ENCODE measurements at regions not wholly inside any gene's neighbourhood (a gene's known extent, or its start where the extent isn't known, plus 50 kb on each side); places are given as distances from the start of the nearest gene placed in this dataset.

- ATAC-seq (no peak), DNase-seq (ENCODE audit: low read depth, low spot score) (no peak)
- Histone ChIP-seq H3K4me2 (ENCODE audit: low read length) (no peak overlapping the region), H3K27ac (ENCODE audit: low read depth, low read length) (no peak overlapping the region), H3K4me3 (replicated peaks in 1 of 2; ENCODE audit: low read depth in 1 of 2, low read length in 2 of 2) (no peak overlapping the region), H3K9me2 (ENCODE audit: insufficient read depth) (no peaks in the 10 kb centered on the region), H3K9ac (ENCODE audit: low read length) (no peak overlapping the region), H3K36me3 (ENCODE audit: control insufficient read depth in 1 of 2, insufficient read depth in 2 of 2, low read length in 2 of 2) (no peaks in the 10 kb centered on the region), H2AFZ (ENCODE audit: low read depth, low read length, poor library complexity, severe bottlenecking) (no peak overlapping the region), H3K9me3 (ENCODE audit: control insufficient read depth in 1 of 2, insufficient read depth in 1 of 2, low read depth in 1 of 2, low read length in 2 of 2) (no peaks in the 10 kb centered on the region), H4K20me1 (ENCODE audit: insufficient read depth) (no peaks in the 10 kb centered on the region), H3K79me2 (ENCODE audit: insufficient read depth, low read length) (no peaks in the 10 kb centered on the region), H3K27me3 (ENCODE audit: insufficient read depth, low read length) (no peaks in the 10 kb centered on the region), H3K4me1 (ENCODE audit: control insufficient read depth in 1 of 2, insufficient read depth in 2 of 2, low read length in 2 of 2) (no peaks in the 10 kb centered on the region)
- ChIA-PET CTCF (no interaction called here), RAD21 (ENCODE audit: low non-redundant PET in 1 of 2, low total read pairs in 2 of 2, uncharacterized antibody in 2 of 2, unreplicated experiment in 2 of 2) (no interaction called here), POLR2A (no interaction called here)
- no TSS peak for BruUV-seq (replicated peaks)
- intact Hi-C loops (cut with micrococcal nuclease): no loop called here
- TF ChIP-seq EGR1 (IDR thresholded peaks at IDR 0.05; ENCODE audit: low read depth) (no peak), RAD21 (IDR thresholded peaks at IDR 0.05; ENCODE audit: low read depth) (no peak), CEBPB (IDR thresholded peaks at IDR 0.05; ENCODE audit: low read depth) (no peak), POLR2A (IDR thresholded peaks at IDR 0.05; ENCODE audit: borderline replicate concordance, extremely low read depth, insufficient read depth, insufficient read length) (no peak), SIN3A (IDR thresholded peaks at IDR 0.05; ENCODE audit: low read depth) (no peak), CBX3 (IDR thresholded peaks at IDR 0.05; ENCODE audit: low read depth) (no peak), MAX (IDR thresholded peaks at IDR 0.05) (no peak), EZH2 (IDR thresholded peaks at IDR 0.05) (no peak), ELF1 (IDR thresholded peaks at IDR 0.05; ENCODE audit: borderline replicate concordance, low read depth) (no peak)
Measured at GRCh38 chr18:51290860-51291259, 93.4 kb upstream of the MEX3C start.

- intact Hi-C loops (cut with micrococcal nuclease): no loop called here
- no peaks in the 10 kb centered on the region for H3K9me3 ChIP-seq (ENCODE audit: control insufficient read depth in 1 of 2, insufficient read depth in 1 of 2, low read depth in 1 of 2, low read length in 2 of 2)
- H3K79me2 ChIP-seq (ENCODE audit: insufficient read depth, low read length): no peaks in the 10 kb centered on the region
- no peak overlapping the region for H3K27ac ChIP-seq (ENCODE audit: low read depth, low read length)
- RAD21 ChIA-PET (ENCODE audit: low non-redundant PET in 1 of 2, low total read pairs in 2 of 2, uncharacterized antibody in 2 of 2, unreplicated experiment in 2 of 2): no interaction called here
- H4K20me1 ChIP-seq (ENCODE audit: insufficient read depth): no peaks in the 10 kb centered on the region
- no peak overlapping the region for H3K9ac ChIP-seq (ENCODE audit: low read length)
- TF ChIP-seq YY1 (IDR thresholded peaks at IDR 0.05; ENCODE audit: extremely low read depth, insufficient replicate concordance, low read depth, low read length): no peak
- no peak for TF ChIP-seq CBX3 (IDR thresholded peaks at IDR 0.05; ENCODE audit: low read depth)
- no peak for TF ChIP-seq SP1 (IDR thresholded peaks at IDR 0.05; ENCODE audit: low read depth)
- TF ChIP-seq TCF7L2 (IDR thresholded peaks at IDR 0.05; ENCODE audit: borderline replicate concordance, extremely low read depth, insufficient read depth, insufficient read length): no peak
- TF ChIP-seq JUND (IDR thresholded peaks at IDR 0.05): no peak
- no peak for TF ChIP-seq RAD21 (IDR thresholded peaks at IDR 0.05; ENCODE audit: low read depth)
- TF ChIP-seq EGR1 (IDR thresholded peaks at IDR 0.05; ENCODE audit: low read depth): no peak
- no peak for TF ChIP-seq ATF3 (IDR thresholded peaks at IDR 0.05)
- TF ChIP-seq ZBTB33 (IDR thresholded peaks at IDR 0.05; ENCODE audit: extremely low read depth, insufficient replicate concordance, low read length): no peak
- TF ChIP-seq ZNF274 (IDR thresholded peaks at IDR 0.05; ENCODE audit: low read depth, low read length): no peak
- TF ChIP-seq EZH2phosphoT487 (IDR thresholded peaks at IDR 0.05; ENCODE audit: borderline replicate concordance): no peak
- TF ChIP-seq ELF1 (IDR thresholded peaks at IDR 0.05; ENCODE audit: borderline replicate concordance, low read depth): no peak
- TF ChIP-seq POLR2A (IDR thresholded peaks at IDR 0.05; ENCODE audit: borderline replicate concordance, extremely low read depth, insufficient read depth, insufficient read length): no peak
- no peak for TF ChIP-seq POLR2AphosphoS5 (IDR thresholded peaks at IDR 0.05; ENCODE audit: low read depth, low read length)
- H3K4me2 ChIP-seq (ENCODE audit: low read length): no peak overlapping the region
- DNase-seq (ENCODE audit: low read depth, low spot score): no peak
- POLR2A ChIA-PET: no interaction called here
- no peak for ATAC-seq
- H3K9me2 ChIP-seq (ENCODE audit: insufficient read depth): no peaks in the 10 kb centered on the region
- no peaks in the 10 kb centered on the region for H3K4me1 ChIP-seq (ENCODE audit: control insufficient read depth in 1 of 2, insufficient read depth in 2 of 2, low read length in 2 of 2)
- H3K36me3 ChIP-seq (ENCODE audit: control insufficient read depth in 1 of 2, insufficient read depth in 2 of 2, low read length in 2 of 2): no peaks in the 10 kb centered on the region
- no peaks in the 10 kb centered on the region; the same call in 1 of the 2 replicates for H3K27me3 ChIP-seq (ENCODE audit: insufficient read depth, low read length)
- CTCF ChIA-PET: no interaction called here
- H3K4me3 ChIP-seq (replicated peaks in 1 of 2; ENCODE audit: low read depth in 1 of 2, low read length in 2 of 2): no peak overlapping the region
- no TSS peak for BruUV-seq (replicated peaks)
- H2AFZ ChIP-seq (ENCODE audit: low read depth, low read length, poor library complexity, severe bottlenecking): no peak overlapping the region
Measured at GRCh38 chr18:51300912-51301311, 103.4 kb upstream of the MEX3C start.

Data from HCT116 (cell line).